WTC11 (cell line): ENCODE measurements at regions not wholly inside any gene's neighbourhood (a gene's known extent, or its start where the extent isn't known, plus 50 kb on each side); places are given as distances from the start of the nearest gene placed in this dataset.

ENCODE experiments used
- ATAC-seq: fragments of 200-7000 bp; cut with Tn5 transposase; 2 replicates; pipeline ENCODE4 v1.10.0; 2021; ENCODE audit warnings: mild to moderate bottlenecking, moderate library complexity
- CTCF ChIA-PET: fragments of 300-600 bp; sonication (Branson Sonifier 250); formaldehyde crosslinking; loops from one replicate; lab custom pipeline; 2021; ENCODE audit warnings: antibody characterized with exemption; lab: Charles Lee
- POLR2A ChIA-PET: fragments of 350-600 bp; sonication (Branson Sonifier 250); formaldehyde crosslinking; loops from one replicate; lab custom pipeline; 2021; ENCODE audit warnings: antibody characterized with exemption; lab: Charles Lee
- DNase-seq: peaks from one replicate; pipeline ENCODE4 v3.0.0; 2021; ENCODE audit warnings: low spot score
- H3K27ac Mint-ChIP-seq: 2 replicates; pipeline ENCODE4 v1.8.0; 2021; ENCODE audit warnings: mixed read lengths
- H3K27me3 Mint-ChIP-seq: 2 replicates; pipeline ENCODE4 v1.8.0; 2021; ENCODE audit warnings: low read depth, mild to moderate bottlenecking, moderate library complexity, mixed read lengths
- H3K36me3 Mint-ChIP-seq: 2 replicates; pipeline ENCODE4 v1.8.0; 2021; ENCODE audit warnings: mixed read lengths
- H3K4me1 Mint-ChIP-seq: 2 replicates; pipeline ENCODE4 v1.8.0; 2022; ENCODE audit warnings: mixed read lengths
- H3K4me3 Mint-ChIP-seq: 2 replicates; pipeline ENCODE4 v1.8.0; 2021; ENCODE audit warnings: mild to moderate bottlenecking, moderate library complexity, mixed read lengths
- H3K9me3 Mint-ChIP-seq: 2 replicates; pipeline ENCODE4 v1.8.0; 2021; ENCODE audit warnings: mixed read lengths
- AFF4 ChIP-seq: sonication (generic); formaldehyde crosslinking; IDR thresholded peaks from 2 replicates; pipeline ENCODE4 v1.8.1; 2023; ENCODE audit warnings: mild to moderate bottlenecking, missing genetic modification reagents, borderline replicate concordance
- CBFB ChIP-seq: sonication (generic); formaldehyde crosslinking; IDR thresholded peaks from 2 replicates; pipeline ENCODE4 v1.8.1; 2022; ENCODE audit warnings: mild to moderate bottlenecking, low read depth, missing genetic modification reagents
- CDX4 ChIP-seq: fragments of 250-450 bp; sonication (Bioruptor Pico); IDR thresholded peaks from 2 replicates; pipeline ENCODE4 v1.9.0; 2021; ENCODE audit warnings: moderate library complexity, mild to moderate bottlenecking, inconsistent platforms, borderline replicate concordance
- CREB1 ChIP-seq: sonication (generic); formaldehyde crosslinking; IDR thresholded peaks from 2 replicates; pipeline ENCODE4 v1.8.0; 2023; ENCODE audit warnings: mild to moderate bottlenecking, missing genetic modification reagents
- E2F5 ChIP-seq: sonication (generic); formaldehyde crosslinking; IDR thresholded peaks from 2 replicates; pipeline ENCODE4 v1.8.1; 2022; ENCODE audit warnings: mild to moderate bottlenecking, moderate library complexity, missing genetic modification reagents
- ERG ChIP-seq: fragments of 250-450 bp; sonication (Bioruptor Pico); IDR thresholded peaks from 2 replicates; pipeline ENCODE4 v1.8.0; 2021; ENCODE audit warnings: mild to moderate bottlenecking
- MAX ChIP-seq: sonication (generic); formaldehyde crosslinking; IDR thresholded peaks from 2 replicates; pipeline ENCODE4 v1.8.0; 2022; ENCODE audit warnings: mild to moderate bottlenecking, missing genetic modification reagents
- NR2C2 ChIP-seq: sonication (generic); formaldehyde crosslinking; IDR thresholded peaks from 2 replicates; pipeline ENCODE4 v1.8.0; 2022; ENCODE audit warnings: mild to moderate bottlenecking, missing genetic modification reagents
- NR3C1 ChIP-seq: sonication (generic); formaldehyde crosslinking; conservative IDR thresholded peaks from 2 replicates; pipeline ENCODE4 v1.8.1; 2023; ENCODE audit warnings: low read depth, mild to moderate bottlenecking, missing genetic modification reagents
- OVOL2 ChIP-seq: fragments of 250-450 bp; sonication (Bioruptor Pico); IDR thresholded peaks from 2 replicates; pipeline ENCODE4 v1.9.0; 2021; ENCODE audit warnings: mild to moderate bottlenecking, borderline replicate concordance
- PRRX2 ChIP-seq: fragments of 250-450 bp; sonication (Bioruptor Pico); IDR thresholded peaks from 2 replicates; pipeline ENCODE4 v1.8.0; 2021; ENCODE audit warnings: mild to moderate bottlenecking
- RELA ChIP-seq: sonication (generic); formaldehyde crosslinking; IDR thresholded peaks from 2 replicates; pipeline ENCODE4 v1.8.1; 2022; ENCODE audit warnings: missing genetic modification reagents, mild to moderate bottlenecking, borderline replicate concordance
- SMAD3 ChIP-seq: sonication (generic); formaldehyde crosslinking; IDR thresholded peaks from 2 replicates; pipeline ENCODE4 v1.8.0; 2022; ENCODE audit warnings: missing genetic modification reagents, mild to moderate bottlenecking, borderline replicate concordance
- STAT6 ChIP-seq: sonication (generic); formaldehyde crosslinking; conservative IDR thresholded peaks from 2 replicates; pipeline ENCODE4 v1.8.1; 2023; ENCODE audit warnings: mild to moderate bottlenecking, low read depth, missing genetic modification reagents, moderate library complexity
- TCF7 ChIP-seq: sonication (generic); formaldehyde crosslinking; IDR thresholded peaks from 2 replicates; pipeline ENCODE4 v1.8.0; 2022; ENCODE audit warnings: mild to moderate bottlenecking, low read depth, missing genetic modification reagents, moderate library complexity
- TEAD1 ChIP-seq: sonication (generic); formaldehyde crosslinking; IDR thresholded peaks from 2 replicates; pipeline ENCODE4 v1.8.0; 2022; ENCODE audit warnings: mild to moderate bottlenecking, missing genetic modification reagents
- USF2 ChIP-seq: sonication (generic); formaldehyde crosslinking; IDR thresholded peaks from 2 replicates; pipeline ENCODE4 v1.8.1; 2023; ENCODE audit warnings: mild to moderate bottlenecking, missing genetic modification reagents, moderate library complexity
- ZBTB43 ChIP-seq: sonication (generic); formaldehyde crosslinking; IDR thresholded peaks from 2 replicates; pipeline ENCODE4 v1.8.1; 2023; ENCODE audit warnings: mild to moderate bottlenecking, missing genetic modification reagents
- ZNF121 ChIP-seq: sonication (generic); formaldehyde crosslinking; IDR thresholded peaks from 2 replicates; pipeline ENCODE4 v1.8.0; 2023; ENCODE audit warnings: missing genetic modification reagents
- ZNF219 ChIP-seq: sonication (generic); formaldehyde crosslinking; IDR thresholded peaks from 2 replicates; pipeline ENCODE4 v1.8.0; 2023; ENCODE audit warnings: missing genetic modification reagents, mild to moderate bottlenecking, borderline replicate concordance
- ZSCAN18 ChIP-seq: fragments of 250-450 bp; sonication (Bioruptor Pico); IDR thresholded peaks from 2 replicates; pipeline ENCODE4 v2.1.2; 2022; ENCODE audit warnings: mild to moderate bottlenecking, moderate library complexity

- H3K9me3 Mint-ChIP-seq, result peaks cover 3% of the 10 kb centered on the region; the same call in 1 of the 2 replicates
- CTCF ChIA-PET, result no interaction called here
- H3K36me3 Mint-ChIP-seq, result no peaks in the 10 kb centered on the region
- no peaks in the 10 kb centered on the region for H3K4me1 Mint-ChIP-seq
- no peak for ATAC-seq
- TF ChIP-seq ZNF121 (CRISPR knock-in tag) (no peak), E2F5 (CRISPR knock-in tag) (no peak), AFF4 (no peak), PRRX2 (no peak), CREB1 (CRISPR knock-in tag) (no peak), STAT6 (CRISPR knock-in tag) (no peak), ERG (CRISPR knock-in tag) (no peak)
- H3K27ac Mint-ChIP-seq, result no peak overlapping the region
- H3K27me3 Mint-ChIP-seq, result no peaks in the 10 kb centered on the region
- H3K4me3 Mint-ChIP-seq, result no peak overlapping the region
- POLR2A ChIA-PET, result no interaction called here
- DNase-seq, result no peak
These were observed 319.2 kb upstream of the API5 start for GRCh38 chr11:42992594-42992993.

- POLR2A ChIA-PET, result no interaction called here
- TF ChIP-seq RELA (no peak), NR3C1 (CRISPR knock-in tag) (no peak), ZBTB43 (CRISPR knock-in tag) (no peak), OVOL2 (CRISPR knock-in tag) (no peak), CBFB (CRISPR knock-in tag) (no peak), TCF7 (no peak), NR2C2 (no peak), USF2 (no peak), MAX (CRISPR knock-in tag) (no peak), SMAD3 (CRISPR knock-in tag) (no peak), ZNF219 (CRISPR knock-in tag) (no peak), CDX4 (CRISPR knock-in tag) (no peak), ZSCAN18 (CRISPR knock-in tag) (no peak), TEAD1 (CRISPR knock-in tag) (no peak)
These were observed 315.1 kb upstream of the API5 start for GRCh38 chr11:42996421-42997307.

More at GRCh38 chr11:42996421-42997307, 315.1 kb upstream of the API5 start:
- CTCF ChIA-PET, result interaction anchor here (1.5 kb wide), 1 partner anchor 25 kb away, joined by 3 read pairs; no protein-coding TSS in a partner anchor
- Mint-ChIP-seq H3K4me3 (no peak overlapping the region), H3K36me3 (no peaks in the 10 kb centered on the region), H3K27me3 (no peaks in the 10 kb centered on the region), H3K27ac (no peak overlapping the region), H3K4me1 (no peaks in the 10 kb centered on the region), H3K9me3 (no peaks in the 10 kb centered on the region)
- ATAC-seq, result no peak
- no peak for DNase-seq
